Caki2 (cell line): ENCODE measurements at regions not wholly inside any gene's neighbourhood (a gene's known extent, or its start where the extent isn't known, plus 50 kb on each side); places are given as distances from the start of the nearest gene placed in this dataset.

Experiments
- DNase-seq: peaks from one replicate; pipeline ENCODE4 v3.0.0-alpha.2; 2015; ENCODE audit warnings: low read depth
- in situ Hi-C: cut with HindIII; loops from 2 replicates; pipeline ENCODE4 v1.10.0; 2016; ENCODE audit warnings: low sequenced_read_pairs, low pct_unique_long_range_greater_than_20kb, mixed read lengths

- in situ Hi-C loops = no loop called here
Measured at GRCh38 chr22:49365910-49366309, 461.8 kb downstream of the BRD1 start.

GRCh38 chr22:49365191-49365837 is 462.4 kb downstream of the BRD1 start:
- no peak for DNase-seq
- in situ Hi-C loops = no loop called here

More at GRCh38 chr22:49365910-49366309, 461.8 kb downstream of the BRD1 start:
- DNase-seq = no peak

GRCh38 chr22:49364398-49364797 is 463.3 kb downstream of the BRD1 start:
- DNase-seq = no peak
- in situ Hi-C loops = no loop called here

GRCh38 chr22:49363526-49364230 is 464.0 kb downstream of the BRD1 start:
- in situ Hi-C loops = no loop called here

GRCh38 chr22:49362211-49362839 is 465.3 kb downstream of the BRD1 start:
- in situ Hi-C loops = no loop called here
- no peak for DNase-seq

More at GRCh38 chr22:49363526-49364230, 464.0 kb downstream of the BRD1 start:
- DNase-seq = no peak

DNA sequence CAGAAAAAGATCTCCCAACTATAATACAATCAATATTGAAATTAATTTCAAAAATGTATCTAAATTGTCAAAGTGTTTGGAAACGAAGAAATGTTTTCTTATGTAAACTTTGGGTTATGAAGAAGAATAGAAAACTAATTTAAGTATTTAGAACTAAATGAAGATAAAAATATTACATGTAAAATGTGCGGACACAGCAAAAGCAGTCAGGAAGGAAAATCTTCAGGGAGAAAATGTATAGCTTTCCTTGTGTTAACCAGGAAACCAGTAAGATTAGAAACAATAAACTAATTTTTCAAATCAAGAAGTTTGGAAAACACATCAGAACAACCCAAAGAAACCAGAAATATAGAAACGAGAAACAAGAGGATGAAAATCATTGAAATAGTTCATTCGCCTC is 466.5 kb downstream of the BRD1 start:
- DNase-seq = no peak
- in situ Hi-C loops = no loop called here

- DNase-seq = no peak
- in situ Hi-C loops = no loop called here
Measured at GRCh38 chr22:49360746-49361145, 466.9 kb downstream of the BRD1 start.

- no peak for DNase-seq
- in situ Hi-C loops = no loop called here
Measured at GRCh38 chr22:49359076-49359475, 468.6 kb downstream of the BRD1 start.

GRCh38 chr22:49357661-49358440 is 469.8 kb downstream of the BRD1 start:
- DNase-seq = no peak
- in situ Hi-C loops = no loop called here

GRCh38 chr22:49356428-49356827 is 471.2 kb downstream of the BRD1 start:
- in situ Hi-C loops = no loop called here
- no peak for DNase-seq

DNA sequence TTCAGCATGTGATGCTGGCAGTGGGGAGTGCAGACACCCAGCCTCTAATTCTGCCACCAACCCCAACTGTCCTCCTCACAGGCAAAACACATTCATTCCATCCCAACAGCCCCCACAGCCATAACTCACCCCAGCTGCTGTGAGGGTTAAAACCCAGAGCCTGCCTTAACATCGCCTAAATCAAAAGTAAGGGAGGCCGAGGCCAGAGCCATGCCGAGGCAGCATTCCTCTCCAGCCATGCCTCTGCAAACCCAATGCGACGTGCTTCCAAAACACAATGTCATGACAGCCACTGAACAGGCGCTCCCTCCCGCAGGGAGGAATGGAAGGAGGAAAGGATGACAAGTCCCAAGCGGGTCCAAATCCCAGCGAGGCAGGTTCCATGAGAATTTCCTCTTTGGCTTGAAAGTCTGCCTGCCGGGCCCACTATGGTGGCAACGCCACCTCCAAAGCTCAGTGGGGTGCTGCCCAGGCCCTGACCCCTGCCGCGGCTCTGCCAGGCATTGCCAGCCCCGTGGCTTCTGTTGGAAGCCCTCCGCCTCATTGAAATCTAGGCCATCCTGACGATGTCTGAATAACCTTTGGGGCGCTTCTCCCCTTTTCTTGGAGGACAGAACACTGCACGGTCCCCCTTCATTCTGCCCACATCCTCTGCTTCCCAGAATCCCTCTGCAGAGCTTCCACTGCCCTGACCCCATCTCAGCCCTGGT is 472.3 kb downstream of the BRD1 start:
- in situ Hi-C loops = no loop called here
- DNase-seq = no peak

GRCh38 chr22:49354516-49355210 is 473.0 kb downstream of the BRD1 start:
- no peak for DNase-seq
- in situ Hi-C loops = no loop called here

GRCh38 chr22:49353235-49353634 is 474.4 kb downstream of the BRD1 start:
- in situ Hi-C loops = no loop called here
- DNase-seq = no peak

DNA sequence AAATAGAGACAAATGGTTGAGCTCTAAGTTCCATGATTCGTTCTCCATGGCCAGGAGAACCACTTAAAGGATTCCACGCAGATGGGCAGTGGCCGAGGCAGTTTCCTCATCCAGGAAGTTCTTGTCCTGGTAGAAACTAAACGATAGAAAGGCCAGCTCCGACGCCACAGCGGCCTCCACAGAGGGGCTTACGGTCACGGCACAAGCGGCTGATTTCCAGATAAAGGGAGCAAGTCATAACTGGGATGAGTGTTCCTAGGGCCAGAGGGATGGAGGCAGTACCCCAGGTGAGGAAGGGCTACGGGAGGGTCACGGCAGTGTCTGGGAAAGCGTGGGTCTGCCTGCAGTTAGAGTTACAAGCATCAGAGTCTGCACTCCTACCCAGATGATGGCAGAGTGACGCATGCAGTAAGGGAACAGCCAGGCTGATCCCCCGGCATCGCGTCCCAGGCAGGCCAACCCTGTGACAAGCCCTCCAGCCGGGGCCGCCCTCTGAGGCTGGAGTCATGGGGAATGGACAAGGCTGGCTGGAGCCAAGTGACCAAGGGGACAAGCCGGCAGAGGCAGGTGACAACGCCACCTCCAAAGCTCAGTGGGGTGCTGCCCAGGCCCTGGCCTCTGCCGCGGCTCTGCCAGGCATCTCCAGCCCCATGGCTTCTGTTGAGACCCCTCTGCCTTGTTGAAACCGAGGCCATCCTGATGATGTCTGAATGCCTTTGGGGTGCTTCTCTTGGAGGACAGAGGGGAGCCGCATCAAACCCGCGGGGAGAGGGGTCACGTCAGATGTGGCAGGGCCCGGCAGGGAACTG is 475.1 kb downstream of the BRD1 start:
- in situ Hi-C loops = no loop called here

GRCh38 chr22:49351761-49352227 is 475.9 kb downstream of the BRD1 start:
- in situ Hi-C loops = no loop called here
- no peak for DNase-seq

More for the DNA sequence above, 475.1 kb downstream of the BRD1 start:
- DNase-seq = no peak

DNA sequence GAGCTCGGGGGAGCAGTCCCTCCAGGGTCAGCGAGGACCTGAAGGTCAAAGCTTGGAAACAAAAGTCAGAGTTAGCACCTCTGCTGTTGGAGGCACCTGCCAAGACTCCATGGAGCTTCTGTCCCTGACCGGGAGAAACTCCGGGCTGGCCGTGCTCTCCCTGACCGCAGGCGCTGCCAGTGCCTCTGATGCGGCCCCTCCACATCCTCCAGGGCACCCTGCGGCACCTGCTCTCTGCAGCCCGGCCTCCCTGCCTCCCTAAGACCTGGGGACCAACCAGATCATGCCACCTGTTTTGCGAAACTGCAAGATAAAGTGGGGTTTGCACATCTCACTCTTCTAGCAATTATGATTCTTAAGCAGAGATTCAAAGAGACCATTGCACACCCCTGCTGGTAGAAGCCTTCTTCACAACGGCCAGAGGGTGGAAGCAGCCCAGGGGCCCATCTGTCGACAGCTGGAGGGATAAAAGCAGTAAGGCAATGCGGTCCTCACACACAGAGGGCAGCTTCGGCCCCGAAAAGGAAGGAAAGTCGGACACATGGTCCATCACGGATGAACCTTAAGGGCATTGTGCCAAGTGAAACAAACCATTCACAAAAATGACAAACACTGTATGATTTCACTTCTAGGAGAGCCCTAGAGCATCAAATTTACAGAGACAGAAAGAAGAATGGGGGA is 477.1 kb downstream of the BRD1 start:
- in situ Hi-C loops = no loop called here
- DNase-seq = no peak
